ENCODE measurements at regions not wholly inside any gene's neighbourhood (a gene's known extent, or its start where the extent isn't known, plus 50 kb on each side); places are given as distances from the start of the nearest gene placed in this dataset.

GRCh38 chr7:91537260-91538152 is 273.3 kb downstream of the FZD1 start:
- H3K9me3 ChIP-seq (ENCODE audit: low read depth, low read length): no peaks in the 10 kb centered on the region
- H3K36me3 ChIP-seq (ENCODE audit: insufficient read depth, low read length): no peaks in the 10 kb centered on the region
- DNase-seq (ENCODE audit: low read depth, low spot score): no peak
- H3K9ac ChIP-seq (ENCODE audit: insufficient read length): peak overlapping the region; percentile 6
- no peak overlapping the region for H3K4me3 ChIP-seq
- no peak overlapping the region for H3K27ac ChIP-seq
- TF ChIP-seq POLR2AphosphoS5 (IDR thresholded peaks at IDR 0.05; ENCODE audit: borderline replicate concordance, low read depth, low read length): no peak

- no peak overlapping the region for H3K27ac ChIP-seq
- no peak for TF ChIP-seq EZH2 (IDR thresholded peaks at IDR 0.05)
- TF ChIP-seq FOXP2 (optimal IDR thresholded peaks at IDR 0.05; ENCODE audit: control extremely low read depth, extremely low read length, insufficient read depth): no peak
- TF ChIP-seq POLR2AphosphoS5 (IDR thresholded peaks at IDR 0.05; ENCODE audit: borderline replicate concordance, low read depth, low read length): no peak
- no peak for DNase-seq (ENCODE audit: low read depth, low spot score)
- H3K9me3 ChIP-seq (ENCODE audit: low read depth, low read length): no peaks in the 10 kb centered on the region
- no peak overlapping the region for H3K9ac ChIP-seq (ENCODE audit: insufficient read length)
- no peak overlapping the region for H3K4me3 ChIP-seq
- no peaks in the 10 kb centered on the region for H3K36me3 ChIP-seq (ENCODE audit: insufficient read depth, low read length)
Observed at GRCh38 chr7:91541641-91542040, 277.4 kb downstream of the FZD1 start.

GRCh38 chr7:91543646-91544045 is 279.4 kb downstream of the FZD1 start:
- DNase-seq (ENCODE audit: low read depth, low spot score): no peak
- Histone ChIP-seq H3K9me3 (ENCODE audit: low read depth, low read length) (no peaks in the 10 kb centered on the region), H3K36me3 (ENCODE audit: insufficient read depth, low read length) (no peaks in the 10 kb centered on the region), H3K27ac (no peak overlapping the region), H3K9ac (ENCODE audit: insufficient read length) (no peak overlapping the region), H3K4me3 (no peak overlapping the region)
- TF ChIP-seq EZH2 (IDR thresholded peaks at IDR 0.05) (no peak), POLR2AphosphoS5 (IDR thresholded peaks at IDR 0.05; ENCODE audit: borderline replicate concordance, low read depth, low read length) (no peak), FOXP2 (optimal IDR thresholded peaks at IDR 0.05; ENCODE audit: control extremely low read depth, extremely low read length, insufficient read depth) (no peak)

GRCh38 chr7:91549878-91550277 is 285.6 kb downstream of the FZD1 start:
- no peak overlapping the region for H3K4me3 ChIP-seq
- H3K9me3 ChIP-seq (ENCODE audit: low read depth, low read length): no peaks in the 10 kb centered on the region
- H3K36me3 ChIP-seq (ENCODE audit: insufficient read depth, low read length): no peaks in the 10 kb centered on the region
- TF ChIP-seq EZH2 (IDR thresholded peaks at IDR 0.05) (no peak), POLR2AphosphoS5 (IDR thresholded peaks at IDR 0.05; ENCODE audit: borderline replicate concordance, low read depth, low read length) (no peak), FOXP2 (optimal IDR thresholded peaks at IDR 0.05; ENCODE audit: control extremely low read depth, extremely low read length, insufficient read depth) (no peak)
- H3K27ac ChIP-seq: no peak overlapping the region
- no peak for DNase-seq (ENCODE audit: low read depth, low spot score)
- no peak overlapping the region for H3K9ac ChIP-seq (ENCODE audit: insufficient read length)

- no peak for DNase-seq (ENCODE audit: low read depth, low spot score)
- H3K36me3 ChIP-seq (ENCODE audit: insufficient read depth, low read length): no peaks in the 10 kb centered on the region
- H3K27ac ChIP-seq: no peak overlapping the region
- no peak overlapping the region for H3K9ac ChIP-seq (ENCODE audit: insufficient read length)
- no peak overlapping the region for H3K4me3 ChIP-seq
- TF ChIP-seq POLR2AphosphoS5 (IDR thresholded peaks at IDR 0.05; ENCODE audit: borderline replicate concordance, low read depth, low read length) (no peak), EZH2 (IDR thresholded peaks at IDR 0.05) (no peak), FOXP2 (optimal IDR thresholded peaks at IDR 0.05; ENCODE audit: control extremely low read depth, extremely low read length, insufficient read depth) (no peak)
- no peaks in the 10 kb centered on the region for H3K9me3 ChIP-seq (ENCODE audit: low read depth, low read length)
Observed at GRCh38 chr7:91550931-91551330, 286.7 kb downstream of the FZD1 start.

- no peak overlapping the region for H3K9ac ChIP-seq (ENCODE audit: insufficient read length)
- TF ChIP-seq FOXP2 (optimal IDR thresholded peaks at IDR 0.05; ENCODE audit: control extremely low read depth, extremely low read length, insufficient read depth) (no peak), POLR2AphosphoS5 (IDR thresholded peaks at IDR 0.05; ENCODE audit: borderline replicate concordance, low read depth, low read length) (no peak), EZH2 (IDR thresholded peaks at IDR 0.05) (no peak)
- no peak for DNase-seq (ENCODE audit: low read depth, low spot score)
- no peak overlapping the region for H3K27ac ChIP-seq
- no peak overlapping the region for H3K4me3 ChIP-seq
- no peaks in the 10 kb centered on the region for H3K9me3 ChIP-seq (ENCODE audit: low read depth, low read length)
- no peaks in the 10 kb centered on the region for H3K36me3 ChIP-seq (ENCODE audit: insufficient read depth, low read length)
Observed at GRCh38 chr7:91551377-91552175, 287.3 kb downstream of the FZD1 start.

GRCh38 chr7:91553410-91553895 is 289.2 kb downstream of the FZD1 start:
- no peaks in the 10 kb centered on the region for H3K9me3 ChIP-seq (ENCODE audit: low read depth, low read length)

GRCh38 chr7:91554883-91555282 is 290.6 kb downstream of the FZD1 start:
- TF ChIP-seq POLR2AphosphoS5 (IDR thresholded peaks at IDR 0.05; ENCODE audit: borderline replicate concordance, low read depth, low read length) (no peak), EZH2 (IDR thresholded peaks at IDR 0.05) (no peak), FOXP2 (optimal IDR thresholded peaks at IDR 0.05; ENCODE audit: control extremely low read depth, extremely low read length, insufficient read depth) (no peak)
- no peak overlapping the region for H3K9ac ChIP-seq (ENCODE audit: insufficient read length)
- H3K9me3 ChIP-seq (ENCODE audit: low read depth, low read length): no peaks in the 10 kb centered on the region
- no peak overlapping the region for H3K4me3 ChIP-seq
- no peaks in the 10 kb centered on the region for H3K36me3 ChIP-seq (ENCODE audit: insufficient read depth, low read length)
- DNase-seq (ENCODE audit: low read depth, low spot score): no peak
- H3K27ac ChIP-seq: no peak overlapping the region

More at GRCh38 chr7:91553410-91553895, 289.2 kb downstream of the FZD1 start:
- TF ChIP-seq POLR2AphosphoS5 (IDR thresholded peaks at IDR 0.05; ENCODE audit: borderline replicate concordance, low read depth, low read length): no peak
- H3K36me3 ChIP-seq (ENCODE audit: insufficient read depth, low read length): no peaks in the 10 kb centered on the region
- no peak for DNase-seq (ENCODE audit: low read depth, low spot score)
- H3K9ac ChIP-seq (ENCODE audit: insufficient read length): no peak overlapping the region
- H3K4me3 ChIP-seq: no peak overlapping the region
- no peak overlapping the region for H3K27ac ChIP-seq

Measured in SK-N-MC (cell line).